Endodermal cell (in vitro differentiated cells): ENCODE measurements at regions not wholly inside any gene's neighbourhood (a gene's known extent, or its start where the extent isn't known, plus 50 kb on each side); places are given as distances from the start of the nearest gene placed in this dataset.

ENCODE experiments used
- DNase-seq: peaks from one replicate; pipeline ENCODE4 v3.0.0-alpha.2; 2017
- H3K27ac ChIP-seq: 2 replicates; pipeline ENCODE4 v1.5.1; 2013; ENCODE audit warnings: mild to moderate bottlenecking, low read depth, low read length, moderate library complexity
- H3K27me3 ChIP-seq: 2 replicates; pipeline ENCODE4 v1.6.1; 2013; ENCODE audit warnings: mild to moderate bottlenecking, low read length, moderate library complexity; ENCODE audit not compliant: insufficient read depth, control insufficient read depth, poor library complexity, severe bottlenecking
- H3K36me3 ChIP-seq: 2 replicates; pipeline ENCODE4 v1.7.0; 2013; ENCODE audit warnings: mild to moderate bottlenecking, low read length, moderate library complexity; ENCODE audit not compliant: control insufficient read depth, insufficient read depth
- H3K4me1 ChIP-seq: one replicate; pipeline ENCODE4 v1.7.0; 2013; ENCODE audit warnings: low read length; ENCODE audit not compliant: control insufficient read depth, insufficient read depth
- H3K4me3 ChIP-seq: 2 replicates; pipeline ENCODE4 v1.5.1; 2013; ENCODE audit warnings: mild to moderate bottlenecking, low read length, moderate library complexity
- H3K9ac ChIP-seq: 2 replicates; pipeline ENCODE4 v1.6.1; 2013; ENCODE audit warnings: mild to moderate bottlenecking, low read length, moderate library complexity; ENCODE audit not compliant: poor library complexity, severe bottlenecking; ENCODE audit errors: extremely low read depth
- H3K9me3 ChIP-seq: 2 replicates; pipeline ENCODE4 v1.6.1; 2013; ENCODE audit warnings: mild to moderate bottlenecking, low read length, moderate library complexity; ENCODE audit not compliant: control insufficient read depth
- H3K27ac Mint-ChIP-seq: 2 replicates; pipeline ENCODE4 v1.8.0; 2020; ENCODE audit warnings: mixed read lengths
- H3K27me3 Mint-ChIP-seq: 2 replicates; pipeline ENCODE4 v1.8.0; 2021; ENCODE audit warnings: mild to moderate bottlenecking, mixed read lengths; ENCODE audit not compliant: insufficient read depth
- H3K36me3 Mint-ChIP-seq: 2 replicates; pipeline ENCODE4 v1.8.0; 2020; ENCODE audit warnings: low read depth, mixed read lengths
- H3K4me1 Mint-ChIP-seq: 2 replicates; pipeline ENCODE4 v1.8.0; 2020; ENCODE audit warnings: mixed read lengths
- H3K4me3 Mint-ChIP-seq: 2 replicates; pipeline ENCODE4 v1.8.0; 2020; ENCODE audit warnings: mild to moderate bottlenecking, moderate library complexity, mixed read lengths
- H3K9me3 Mint-ChIP-seq: 2 replicates; pipeline ENCODE4 v1.8.0; 2020; ENCODE audit warnings: mild to moderate bottlenecking, mixed read lengths
- WGBS, 2 experiments: methylation state at CpG; one replicate each; pipeline versions ENCODE4 v1.1.5 to v1.1.7; 2013; ENCODE audit warnings: missing lambda C conversion rate in 2 of 2, mixed read lengths in 1 of 2; ENCODE audit not compliant: insufficient coverage in 1 of 2, insufficient read length in 1 of 2; 5-methylcytosine and 5-hydroxymethylcytosine counted together
- TF ChIP-seq, protein P1 (sequence below): fragments of 200-600 bp; sonication (generic); conservative IDR thresholded peaks from 2 replicates; pipeline ENCODE4 v1.5.0; 2021; ENCODE audit warnings: antibody characterized with exemption, mild to moderate bottlenecking

- H3K27ac Mint-ChIP-seq: no peak overlapping the region
- no peaks in the 10 kb centered on the region for H3K27me3 ChIP-seq
- no peaks in the 10 kb centered on the region for H3K36me3 Mint-ChIP-seq
- peaks cover 3% of the 10 kb centered on the region for H3K4me1 ChIP-seq
- no peak overlapping the region for H3K4me3 ChIP-seq
- no peak overlapping the region for H3K4me3 Mint-ChIP-seq
- no peaks in the 10 kb centered on the region for H3K27me3 Mint-ChIP-seq
- no peak for DNase-seq
- peaks cover 4% of the 10 kb centered on the region for H3K9me3 ChIP-seq
- no peaks in the 10 kb centered on the region for H3K9me3 Mint-ChIP-seq
- 80 to 91% methylated on average over 3 to 4 of the region's 4 CpGs for WGBS, 2 experiments
- H3K9ac ChIP-seq: no peak overlapping the region
- TF ChIP-seq, protein P1, sequence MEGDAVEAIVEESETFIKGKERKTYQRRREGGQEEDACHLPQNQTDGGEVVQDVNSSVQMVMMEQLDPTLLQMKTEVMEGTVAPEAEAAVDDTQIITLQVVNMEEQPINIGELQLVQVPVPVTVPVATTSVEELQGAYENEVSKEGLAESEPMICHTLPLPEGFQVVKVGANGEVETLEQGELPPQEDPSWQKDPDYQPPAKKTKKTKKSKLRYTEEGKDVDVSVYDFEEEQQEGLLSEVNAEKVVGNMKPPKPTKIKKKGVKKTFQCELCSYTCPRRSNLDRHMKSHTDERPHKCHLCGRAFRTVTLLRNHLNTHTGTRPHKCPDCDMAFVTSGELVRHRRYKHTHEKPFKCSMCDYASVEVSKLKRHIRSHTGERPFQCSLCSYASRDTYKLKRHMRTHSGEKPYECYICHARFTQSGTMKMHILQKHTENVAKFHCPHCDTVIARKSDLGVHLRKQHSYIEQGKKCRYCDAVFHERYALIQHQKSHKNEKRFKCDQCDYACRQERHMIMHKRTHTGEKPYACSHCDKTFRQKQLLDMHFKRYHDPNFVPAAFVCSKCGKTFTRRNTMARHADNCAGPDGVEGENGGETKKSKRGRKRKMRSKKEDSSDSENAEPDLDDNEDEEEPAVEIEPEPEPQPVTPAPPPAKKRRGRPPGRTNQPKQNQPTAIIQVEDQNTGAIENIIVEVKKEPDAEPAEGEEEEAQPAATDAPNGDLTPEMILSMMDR: no peak
- H3K4me1 Mint-ChIP-seq: peaks cover 8% of the 10 kb centered on the region
- H3K36me3 ChIP-seq: no peaks in the 10 kb centered on the region
- H3K27ac ChIP-seq: no peak overlapping the region
Observed at GRCh38 chr4:145389550-145389949, 92.1 kb upstream of the SMAD1 start.

- no peak overlapping the region for H3K9ac ChIP-seq
- TF ChIP-seq, protein P1: no peak
- WGBS, 2 experiments: 90 to 93% methylated on average over 3 of the region's 3 CpGs
- Mint-ChIP-seq H3K4me1 (peaks cover 8% of the 10 kb centered on the region), H3K36me3 (no peaks in the 10 kb centered on the region), H3K4me3 (no peak overlapping the region), H3K27me3 (no peaks in the 10 kb centered on the region), H3K27ac (no peak overlapping the region), H3K9me3 (no peaks in the 10 kb centered on the region)
- peaks cover 16% of the 10 kb centered on the region for H3K9me3 ChIP-seq
- H3K27me3 ChIP-seq: no peaks in the 10 kb centered on the region
- H3K4me1 ChIP-seq: peaks cover 3% of the 10 kb centered on the region
- H3K4me3 ChIP-seq: peak overlapping the region; percentile 14
- no peak overlapping the region for H3K27ac ChIP-seq
- no peak for DNase-seq
- no peaks in the 10 kb centered on the region for H3K36me3 ChIP-seq
Observed at GRCh38 chr4:145388043-145388442, 93.6 kb upstream of the SMAD1 start.

DNA sequence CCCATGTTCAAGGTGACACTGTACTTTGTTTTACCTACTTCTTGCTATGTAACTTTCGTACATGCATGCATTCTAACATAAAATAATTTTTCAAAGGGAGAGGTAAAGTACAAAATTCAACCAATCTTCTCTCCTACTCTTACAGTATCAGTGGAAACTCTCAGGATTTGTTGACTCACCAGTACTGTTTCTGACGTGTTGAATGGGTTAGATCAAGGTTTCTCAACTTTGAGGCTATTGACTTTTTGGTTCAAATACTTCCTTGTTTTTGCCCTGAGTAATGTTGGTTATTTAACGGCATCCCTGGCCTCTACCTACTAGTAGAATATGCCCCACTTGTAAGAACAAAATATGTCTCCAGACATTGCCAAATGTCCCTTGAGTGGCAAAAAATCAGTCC, 94.6 kb upstream of the SMAD1 start:
- no peaks in the 10 kb centered on the region for H3K36me3 Mint-ChIP-seq
- Histone ChIP-seq H3K27ac (no peak overlapping the region), H3K27me3 (no peaks in the 10 kb centered on the region), H3K36me3 (no peaks in the 10 kb centered on the region), H3K4me1 (peaks cover 3% of the 10 kb centered on the region), H3K9me3 (peaks cover 16% of the 10 kb centered on the region), H3K9ac (no peak overlapping the region), H3K4me3 (no peak overlapping the region)
- H3K4me1 Mint-ChIP-seq: peaks cover 8% of the 10 kb centered on the region
- no peaks in the 10 kb centered on the region for H3K27me3 Mint-ChIP-seq
- TF ChIP-seq, protein P1: no peak
- no peak overlapping the region for H3K4me3 Mint-ChIP-seq
- H3K9me3 Mint-ChIP-seq: no peaks in the 10 kb centered on the region
- DNase-seq: no peak
- WGBS, 2 experiments: 88 to 90% methylated on average over 1 to 3 of the region's 3 CpGs
- no peak overlapping the region for H3K27ac Mint-ChIP-seq
